Upper lobe of right lung (tissue), 1 donor: ENCODE measurements at regions not wholly inside any gene's neighbourhood (a gene's known extent, or its start where the extent isn't known, plus 50 kb on each side); places are given as distances from the start of the nearest gene placed in this dataset.

Experiments used
- ATAC-seq: fragments of 200-7000 bp; cut with Tn5 transposase; one replicate; pipeline ENCODE4 v1.9.1; 2020; ENCODE audit warnings: mild to moderate bottlenecking, moderate library complexity
- DNase-seq: peaks from one replicate; pipeline ENCODE4 v3.0.0-alpha.2; 2020
- H3K27ac ChIP-seq: fragments of 200-600 bp; one replicate; pipeline ENCODE4 v1.8.0; 2022
- H3K27me3 ChIP-seq: fragments of 200-600 bp; one replicate; pipeline ENCODE4 v1.8.0; 2022; ENCODE audit warnings: mild to moderate bottlenecking
- H3K36me3 ChIP-seq: fragments of 200-600 bp; one replicate; pipeline ENCODE4 v1.8.0; 2022
- H3K4me1 ChIP-seq: fragments of 200-600 bp; one replicate; pipeline ENCODE4 v1.8.0; 2022
- H3K4me3 ChIP-seq: fragments of 200-600 bp; one replicate; pipeline ENCODE4 v1.8.0; 2022; ENCODE audit warnings: mild to moderate bottlenecking
- H3K9me3 ChIP-seq: fragments of 200-600 bp; one replicate; pipeline ENCODE4 v1.8.0; 2022
- intact Hi-C: fragments of 100-400 bp; cut with DNase I; formaldehyde crosslinking; loops from one replicate; pipeline ENCODE4 v1.11.0; 2022
- TF ChIP-seq, protein P1 (sequence below): fragments of 200-600 bp; IDR thresholded peaks from one replicate; pipeline ENCODE4 v1.8.0; 2022; ENCODE audit warnings: antibody characterized with exemption
- donor health status: DM: no; HTN: yes; CAD: no; lungs with severe emphysema.

- no peak overlapping the region for H3K4me3 ChIP-seq
- no peak for ATAC-seq
Measured at GRCh38 chr1:187892683-187893039, 1063.9 kb downstream of the PLA2G4A start.

DNA sequence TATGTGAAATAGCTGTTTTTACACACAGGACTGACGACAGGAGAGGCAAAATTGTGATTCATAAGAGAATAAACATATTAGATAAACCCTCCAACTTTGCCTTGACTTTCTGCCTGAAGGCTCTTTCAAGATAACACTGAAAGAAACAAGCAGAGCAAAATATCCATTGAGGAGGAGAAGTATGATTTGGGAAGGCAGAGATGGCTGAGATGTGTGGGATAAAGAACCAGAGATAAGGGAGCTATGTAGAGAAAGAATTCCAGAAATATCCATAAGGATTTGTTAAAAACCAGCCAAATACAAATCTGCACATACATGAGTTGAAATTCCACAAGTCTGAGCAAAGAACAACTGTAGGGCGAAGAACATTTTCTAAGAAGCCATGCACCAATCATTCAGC lies 1064.7 kb downstream of the PLA2G4A start:
- TF ChIP-seq, protein P1, sequence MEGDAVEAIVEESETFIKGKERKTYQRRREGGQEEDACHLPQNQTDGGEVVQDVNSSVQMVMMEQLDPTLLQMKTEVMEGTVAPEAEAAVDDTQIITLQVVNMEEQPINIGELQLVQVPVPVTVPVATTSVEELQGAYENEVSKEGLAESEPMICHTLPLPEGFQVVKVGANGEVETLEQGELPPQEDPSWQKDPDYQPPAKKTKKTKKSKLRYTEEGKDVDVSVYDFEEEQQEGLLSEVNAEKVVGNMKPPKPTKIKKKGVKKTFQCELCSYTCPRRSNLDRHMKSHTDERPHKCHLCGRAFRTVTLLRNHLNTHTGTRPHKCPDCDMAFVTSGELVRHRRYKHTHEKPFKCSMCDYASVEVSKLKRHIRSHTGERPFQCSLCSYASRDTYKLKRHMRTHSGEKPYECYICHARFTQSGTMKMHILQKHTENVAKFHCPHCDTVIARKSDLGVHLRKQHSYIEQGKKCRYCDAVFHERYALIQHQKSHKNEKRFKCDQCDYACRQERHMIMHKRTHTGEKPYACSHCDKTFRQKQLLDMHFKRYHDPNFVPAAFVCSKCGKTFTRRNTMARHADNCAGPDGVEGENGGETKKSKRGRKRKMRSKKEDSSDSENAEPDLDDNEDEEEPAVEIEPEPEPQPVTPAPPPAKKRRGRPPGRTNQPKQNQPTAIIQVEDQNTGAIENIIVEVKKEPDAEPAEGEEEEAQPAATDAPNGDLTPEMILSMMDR = no peak
- DNase-seq = no peak
- intact Hi-C loops = no loop called here
- ATAC-seq = no peak
- H3K27me3 ChIP-seq = no peaks in the 10 kb centered on the region
- H3K4me1 ChIP-seq = no peaks in the 10 kb centered on the region
- no peak overlapping the region for H3K4me3 ChIP-seq
- H3K27ac ChIP-seq = no peak overlapping the region
- H3K36me3 ChIP-seq = no peaks in the 10 kb centered on the region
- H3K9me3 ChIP-seq = no peaks in the 10 kb centered on the region

More at GRCh38 chr1:187892683-187893039, 1063.9 kb downstream of the PLA2G4A start:
- no peak overlapping the region for H3K27ac ChIP-seq
- no peaks in the 10 kb centered on the region for H3K36me3 ChIP-seq
- no peaks in the 10 kb centered on the region for H3K4me1 ChIP-seq
- TF ChIP-seq, protein P1 = no peak
- no peaks in the 10 kb centered on the region for H3K27me3 ChIP-seq
- DNase-seq = no peak
- no peaks in the 10 kb centered on the region for H3K9me3 ChIP-seq
- intact Hi-C loops = no loop called here

DNA sequence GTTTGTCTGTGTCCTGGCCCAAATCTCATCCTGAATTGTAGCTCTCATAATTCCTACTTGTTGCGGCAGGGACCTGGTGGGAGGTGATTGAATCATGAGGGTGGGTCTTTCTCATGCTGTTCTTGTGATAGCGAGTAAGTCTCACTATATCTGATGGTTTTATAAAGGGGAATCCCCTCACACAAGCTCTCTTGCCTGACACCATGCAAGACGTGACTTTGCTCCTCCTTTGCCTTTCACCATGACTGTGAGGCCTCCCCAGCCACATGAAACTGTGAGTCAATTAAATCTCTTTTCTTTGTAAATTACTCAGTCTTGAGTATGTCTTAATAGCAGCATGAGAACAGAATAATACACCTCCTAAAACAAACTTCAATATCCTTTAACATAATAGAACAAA lies 1065.6 kb downstream of the PLA2G4A start:
- intact Hi-C loops = no loop called here
- no peak overlapping the region for H3K27ac ChIP-seq
- no peak overlapping the region for H3K4me3 ChIP-seq
- ATAC-seq = no peak
- no peaks in the 10 kb centered on the region for H3K27me3 ChIP-seq
- no peaks in the 10 kb centered on the region for H3K4me1 ChIP-seq
- H3K9me3 ChIP-seq = no peaks in the 10 kb centered on the region
- TF ChIP-seq, protein P1 = no peak
- no peak for DNase-seq
- no peaks in the 10 kb centered on the region for H3K36me3 ChIP-seq

- Histone ChIP-seq H3K27ac (no peak overlapping the region), H3K36me3 (no peaks in the 10 kb centered on the region), H3K4me3 (no peak overlapping the region), H3K9me3 (no peaks in the 10 kb centered on the region), H3K4me1 (no peaks in the 10 kb centered on the region), H3K27me3 (no peaks in the 10 kb centered on the region)
- ATAC-seq (no peak), DNase-seq (no peak)
- TF ChIP-seq, protein P1 = no peak
- intact Hi-C loops = no loop called here
Measured at GRCh38 chr1:187903223-187903622, 1074.5 kb downstream of the PLA2G4A start.

- H3K4me3 ChIP-seq = no peak overlapping the region
- no peaks in the 10 kb centered on the region for H3K27me3 ChIP-seq
- H3K36me3 ChIP-seq = no peaks in the 10 kb centered on the region
- no peaks in the 10 kb centered on the region for H3K4me1 ChIP-seq
- DNase-seq (no peak), ATAC-seq (no peak)
- H3K9me3 ChIP-seq = no peaks in the 10 kb centered on the region
- no peak overlapping the region for H3K27ac ChIP-seq
- intact Hi-C loops = no loop called here
- TF ChIP-seq, protein P1 = no peak
Measured at GRCh38 chr1:187909382-187909781, 1080.6 kb downstream of the PLA2G4A start.

GRCh38 chr1:187911820-187912219 lies 1083.1 kb downstream of the PLA2G4A start:
- DNase-seq = no peak
- Histone ChIP-seq H3K27ac (no peak overlapping the region), H3K9me3 (no peaks in the 10 kb centered on the region), H3K36me3 (no peaks in the 10 kb centered on the region), H3K27me3 (no peaks in the 10 kb centered on the region), H3K4me3 (no peak overlapping the region), H3K4me1 (no peaks in the 10 kb centered on the region)
- TF ChIP-seq, protein P1 = no peak
- ATAC-seq = no peak
- intact Hi-C loops = no loop called here
